ENCODE measurements at regions not wholly inside any gene's neighbourhood (a gene's known extent, or its start where the extent isn't known, plus 50 kb on each side); places are given as distances from the start of the nearest gene placed in this dataset.

- no peak for DNase-seq (ENCODE audit: low spot score)
These were observed 182.5 kb upstream of the ASIC2 start for GRCh38 chr17:33475594-33475993.

GRCh38 chr17:33481652-33482051 is 188.6 kb upstream of the ASIC2 start:
- DNase-seq (ENCODE audit: low spot score), result no peak

GRCh38 chr17:33482636-33483035 is 189.5 kb upstream of the ASIC2 start:
- DNase-seq (ENCODE audit: low spot score), result no peak

- DNase-seq (ENCODE audit: low spot score), result no peak
These were observed 191.5 kb upstream of the ASIC2 start for GRCh38 chr17:33484559-33484958.

- no peak for DNase-seq (ENCODE audit: low spot score)
These were observed 193.2 kb upstream of the ASIC2 start for GRCh38 chr17:33486135-33486885.

- DNase-seq (ENCODE audit: low spot score), result no peak
These were observed 194.2 kb upstream of the ASIC2 start for GRCh38 chr17:33487187-33487879.

- DNase-seq (ENCODE audit: low spot score), result no peak
These were observed 198.9 kb upstream of the ASIC2 start for GRCh38 chr17:33491871-33492481.

GRCh38 chr17:33492731-33493265 is 199.7 kb upstream of the ASIC2 start:
- DNase-seq (ENCODE audit: low spot score), result no peak

GRCh38 chr17:33493566-33493965 is 200.5 kb upstream of the ASIC2 start:
- no peak for DNase-seq (ENCODE audit: low spot score)

GRCh38 chr17:33494151-33494550 is 201.1 kb upstream of the ASIC2 start:
- no peak for DNase-seq (ENCODE audit: low spot score)

GRCh38 chr17:33497623-33498022 is 204.5 kb upstream of the ASIC2 start:
- DNase-seq (ENCODE audit: low spot score), result no peak

- DNase-seq (ENCODE audit: low spot score), result no peak
These were observed 205.0 kb upstream of the ASIC2 start for GRCh38 chr17:33498069-33498468.

GRCh38 chr17:33499040-33499439 is 205.9 kb upstream of the ASIC2 start:
- DNase-seq (ENCODE audit: low spot score), result no peak

GRCh38 chr17:33500151-33500550 is 207.1 kb upstream of the ASIC2 start:
- no peak for DNase-seq (ENCODE audit: low spot score)

GRCh38 chr17:33501185-33501584 is 208.1 kb upstream of the ASIC2 start:
- DNase-seq (ENCODE audit: low spot score), result no peak

GRCh38 chr17:33504571-33504970 is 211.5 kb upstream of the ASIC2 start:
- no peak for DNase-seq (ENCODE audit: low spot score)

- no peak for DNase-seq (ENCODE audit: low spot score)
These were observed 214.0 kb upstream of the ASIC2 start for GRCh38 chr17:33506889-33507650.

GRCh38 chr17:33508215-33508614 is 215.1 kb upstream of the ASIC2 start:
- no peak for DNase-seq (ENCODE audit: low spot score)

- no peak for DNase-seq (ENCODE audit: low spot score)
These were observed 216.2 kb upstream of the ASIC2 start for GRCh38 chr17:33509331-33509730.

GRCh38 chr17:33511670-33512069 is 218.6 kb upstream of the ASIC2 start:
- no peak for DNase-seq (ENCODE audit: low spot score)

GRCh38 chr17:33512113-33512512 is 219.0 kb upstream of the ASIC2 start:
- no peak for DNase-seq (ENCODE audit: low spot score)

- DNase-seq (ENCODE audit: low spot score), result no peak
These were observed 220.7 kb upstream of the ASIC2 start for GRCh38 chr17:33513769-33514168.

Measured in globus pallidus (tissue), 1 donor.